Panc1 (cell line): ENCODE measurements at regions not wholly inside any gene's neighbourhood (a gene's known extent, or its start where the extent isn't known, plus 50 kb on each side); places are given as distances from the start of the nearest gene placed in this dataset.
A peak's percentile ranks its signal among the peaks of the same experiment; 100 is the strongest.

Experiments
- ATAC-seq: fragments of 200-7000 bp; cut with Tn5 transposase; 2 replicates; pipeline ENCODE4 v1.9.1; 2020; ENCODE audit warnings: mild to moderate bottlenecking, moderate library complexity
- BruUV-seq: library from RNA; stranded (reverse); fragments of 400-500 nt; replicated peaks from 2 replicates; lab custom pipeline; 2021; lab: Mats Ljungman, UMichigan
- CTCF ChIA-PET: fragments of 300-600 bp; sonication (Branson Sonifier 250); formaldehyde crosslinking; loops from one replicate; lab custom pipeline; 2022; ENCODE audit warnings: antibody characterized with exemption; lab: Charles Lee
- POLR2A ChIA-PET: fragments of 300-600 bp; sonication (Branson Sonifier 250); formaldehyde crosslinking; loops from one replicate; lab custom pipeline; 2022; ENCODE audit warnings: antibody characterized with exemption; lab: Charles Lee
- DNase-seq: peaks from one replicate; pipeline ENCODE4 v3.0.0-alpha.2; 2010; ENCODE audit warnings: low read depth, low spot score
- H3K27ac ChIP-seq: 2 replicates; pipeline ENCODE4 v1.5.1; 2011; ENCODE audit warnings: mild to moderate bottlenecking, low read length, inconsistent platforms
- H3K27me3 ChIP-seq: fragments of 200-500 bp; sonication (Bioruptor generic); 2 replicates; pipeline ENCODE4 v1.6.0; 2014; ENCODE audit warnings: low read length, inconsistent platforms; ENCODE audit not compliant: control insufficient read depth, insufficient read depth
- H3K36me3 ChIP-seq: fragments of 200-500 bp; sonication (Bioruptor generic); 2 replicates; pipeline ENCODE4 v1.5.1; 2014; ENCODE audit warnings: inconsistent platforms, mild to moderate bottlenecking, low read length, moderate library complexity; ENCODE audit not compliant: control insufficient read depth, insufficient read depth
- H3K4me1 ChIP-seq: 2 replicates; pipeline ENCODE4 v1.5.1; 2011; ENCODE audit warnings: inconsistent platforms, mild to moderate bottlenecking, low read length, moderate library complexity; ENCODE audit not compliant: control insufficient read depth, insufficient read depth
- H3K4me3 ChIP-seq, 2 experiments: 2 replicates each; pipeline ENCODE4 v1.5.1; 2011 to 2012; ENCODE audit warnings: low read depth in 2 of 2, low read length in 2 of 2, mild to moderate bottlenecking in 2 of 2, inconsistent platforms in 1 of 2, moderate library complexity in 1 of 2
- H3K9me3 ChIP-seq: fragments of 200-500 bp; sonication (Bioruptor generic); 2 replicates; pipeline ENCODE4 v1.5.1; 2014; ENCODE audit warnings: low read depth, mild to moderate bottlenecking, inconsistent platforms, low read length, moderate library complexity; ENCODE audit not compliant: control insufficient read depth, insufficient read depth
- CTCF ChIP-seq: fragments of 450-650 bp; IDR thresholded peaks from 2 replicates; pipeline ENCODE4 v1.5.1; 2017; ENCODE audit warnings: mild to moderate bottlenecking
- POLR2AphosphoS5 ChIP-seq: IDR thresholded peaks from 2 replicates; pipeline ENCODE4 v1.6.1; 2012; ENCODE audit warnings: mild to moderate bottlenecking, low read depth, low read length, moderate library complexity
- REST ChIP-seq, 2 experiments: IDR thresholded peaks; 2 replicates each; pipeline ENCODE4 v1.6.1; 2011 to 2012; ENCODE audit warnings: low read depth in 2 of 2, control low read depth in 1 of 2, low read length in 1 of 2, mild to moderate bottlenecking in 1 of 2, moderate library complexity in 1 of 2; ENCODE audit not compliant: insufficient read depth in 1 of 2
- SIN3A ChIP-seq: IDR thresholded peaks from 2 replicates; pipeline ENCODE4 v1.6.1; 2012; ENCODE audit warnings: low read depth, mild to moderate bottlenecking, low read length, moderate library complexity, borderline replicate concordance; ENCODE audit not compliant: insufficient read depth
- TCF7L2 ChIP-seq: IDR thresholded peaks from 2 replicates; pipeline ENCODE4 v1.6.1; 2011; ENCODE audit warnings: mild to moderate bottlenecking, low read depth, low read length, inconsistent platforms
- in situ Hi-C: cut with HindIII; loops from 2 replicates; pipeline ENCODE4 v1.10.0; 2016; ENCODE audit warnings: low sequenced_read_pairs, low pct_unique_long_range_greater_than_20kb
- intact Hi-C: fragments of 100-400 bp; cut with micrococcal nuclease; formaldehyde crosslinking; loops from one replicate; pipeline ENCODE4 v1.10.0; 2022; ENCODE audit not compliant: unreplicated experiment

DNA sequence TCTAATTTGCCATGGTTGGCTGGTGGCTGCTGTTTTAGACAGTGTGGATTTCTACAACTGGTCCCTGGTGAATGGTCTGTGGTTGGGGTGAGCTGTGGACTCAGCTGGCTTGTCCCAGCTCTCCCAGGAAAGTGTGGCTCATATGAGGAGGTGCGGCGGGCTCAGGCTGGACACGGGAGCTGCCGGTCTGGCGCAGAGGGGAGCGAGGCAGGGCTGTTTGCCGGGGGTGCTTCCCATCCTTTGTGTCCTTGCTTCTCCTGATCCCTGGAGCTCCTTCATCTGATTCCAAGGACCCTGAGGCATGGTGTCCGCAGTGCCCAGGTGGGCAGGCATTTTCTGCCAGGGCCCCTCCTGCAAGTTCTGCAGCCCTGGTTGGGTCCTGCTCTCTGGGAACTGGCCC is 104.9 kb downstream of the TEX29 start:
- ATAC-seq: no peak
- CTCF ChIA-PET: no interaction called here
- POLR2A ChIA-PET: no interaction called here
- no TSS peak for BruUV-seq
- Histone ChIP-seq H3K4me3 (no peak overlapping the region), H3K9me3 (no peaks in the 10 kb centered on the region), H3K27ac (no peak overlapping the region), H3K36me3 (no peaks in the 10 kb centered on the region), H3K27me3 (no peaks in the 10 kb centered on the region; the same call in 1 of the 2 replicates), H3K4me1 (no peaks in the 10 kb centered on the region)
- TF ChIP-seq CTCF: no peak
- no peak for TF ChIP-seq SIN3A
- TF ChIP-seq TCF7L2: no peak
- no peak for TF ChIP-seq POLR2AphosphoS5
- TF ChIP-seq REST (IDR thresholded peaks at IDR 0.05; ENCODE audit: insufficient read depth in 1 of 2, low read depth in 2 of 2, low read length in 1 of 2): no peak
- intact Hi-C loops (no loop called here), in situ Hi-C loops (no loop called here)
- DNase-seq: no peak

GRCh38 chr13:111429064-111429558 is 108.7 kb downstream of the TEX29 start:
- Histone ChIP-seq H3K4me1 (no peaks in the 10 kb centered on the region), H3K9me3 (no peaks in the 10 kb centered on the region), H3K27me3 (no peaks in the 10 kb centered on the region; the same call in none of the 2 replicates), H3K4me3 (no peak overlapping the region), H3K27ac (no peak overlapping the region), H3K36me3 (no peaks in the 10 kb centered on the region)
- BruUV-seq: no TSS peak
- TF ChIP-seq TCF7L2: no peak
- TF ChIP-seq CTCF: peak; percentile 66
- TF ChIP-seq POLR2AphosphoS5: no peak
- TF ChIP-seq SIN3A: no peak
- TF ChIP-seq REST (IDR thresholded peaks at IDR 0.05; ENCODE audit: insufficient read depth in 1 of 2, low read depth in 2 of 2, low read length in 1 of 2): no peak
- ChIA-PET POLR2A (no interaction called here), CTCF (interaction anchor here (0.6 to 1.6 kb wide), 4 partner anchors 11 to 166 kb away, joined by 3 to 5 read pairs (median 3); no protein-coding TSS in a partner anchor)
- no peak for DNase-seq
- intact Hi-C loops (no loop called here), in situ Hi-C loops (no loop called here)
- ATAC-seq: peak; percentile 80
